GM21526 (cell line): ENCODE measurements at regions not wholly inside any gene's neighbourhood (a gene's known extent, or its start where the extent isn't known, plus 50 kb on each side); places are given as distances from the start of the nearest gene placed in this dataset.

Experiments
- ATAC-seq: cut with Tn5 transposase; IDR thresholded peaks from one replicate; pipeline ENCODE4 v1.9.1; 2021; ENCODE audit warnings: moderate library complexity; ENCODE audit not compliant: unreplicated experiment, low FRiP score

DNA sequence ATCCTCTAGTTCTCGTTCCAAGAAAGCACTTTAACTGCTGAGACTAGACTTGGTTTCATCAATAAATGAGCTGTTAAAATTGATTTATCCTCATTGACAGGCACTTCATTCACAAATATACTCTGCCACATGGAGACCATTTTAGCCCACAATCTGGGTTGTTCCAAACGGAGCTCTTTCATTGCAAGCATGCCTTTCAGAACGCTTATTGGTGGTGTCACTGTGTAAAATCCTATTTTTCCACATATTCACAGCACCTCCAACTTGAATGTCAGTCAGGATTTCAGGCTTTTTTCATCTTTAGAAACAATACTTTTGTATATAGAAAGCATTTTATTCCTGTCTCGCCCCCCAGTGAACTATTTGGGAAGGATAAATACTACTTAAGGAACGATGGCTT, 424.7 kb upstream of the NRP1 start:
- ATAC-seq = no peak

DNA sequence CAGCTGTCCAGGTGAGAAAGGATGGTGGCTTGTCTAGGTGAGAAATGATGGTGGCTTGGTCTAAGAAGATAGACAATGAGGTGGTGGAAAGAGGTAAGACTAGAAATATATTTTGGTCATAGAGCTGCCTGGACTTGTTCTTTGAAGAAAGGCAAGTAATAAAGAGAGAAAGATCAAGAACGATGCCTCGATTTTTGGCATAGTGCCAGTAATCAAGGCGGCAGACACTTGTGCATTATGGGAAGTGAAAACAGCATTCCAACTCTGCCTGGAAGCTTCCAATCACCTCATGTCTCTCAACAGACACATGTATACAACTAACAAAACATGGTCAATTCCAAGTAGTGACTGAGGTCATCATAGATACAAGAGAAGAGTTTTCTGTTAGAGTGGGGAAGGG, 423.8 kb upstream of the NRP1 start:
- ATAC-seq = no peak

DNA sequence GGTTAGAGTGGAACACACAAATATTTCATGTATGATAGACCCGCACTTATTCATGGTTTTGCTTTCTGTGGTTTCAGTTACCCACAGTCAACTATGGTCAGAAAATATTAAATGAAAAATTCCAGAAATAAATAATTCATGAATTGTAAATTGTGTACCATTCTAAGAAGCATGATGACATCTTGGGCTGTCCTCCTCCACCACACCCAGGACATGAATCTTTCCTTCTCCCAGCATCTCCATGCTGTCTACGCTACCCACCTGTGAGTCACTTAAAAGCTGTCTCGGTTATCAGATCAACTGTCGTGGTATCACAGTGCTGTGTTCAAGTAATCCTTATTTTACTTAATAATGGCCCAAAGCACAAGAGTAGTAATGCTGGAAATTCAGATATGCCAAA, 419.6 kb upstream of the NRP1 start:
- ATAC-seq = no peak

DNA sequence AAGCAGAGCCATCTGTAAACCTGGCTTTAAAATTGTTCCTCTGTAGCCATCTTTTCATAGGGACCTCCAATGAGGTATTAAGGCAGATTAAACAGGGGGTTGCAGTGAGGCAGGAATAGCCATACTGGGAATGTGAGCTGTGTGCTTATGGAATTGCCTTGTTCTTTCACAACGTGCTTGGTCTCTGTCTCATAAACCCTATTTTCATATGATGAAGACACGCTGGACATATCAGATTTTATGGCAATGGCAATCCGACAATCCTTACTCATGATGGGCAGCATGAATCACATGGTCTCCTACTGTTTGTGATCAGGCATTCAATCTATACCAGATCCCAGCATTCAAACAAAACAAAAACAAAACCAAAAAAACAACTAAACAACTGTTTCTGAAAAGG, 418.9 kb upstream of the NRP1 start:
- no peak for ATAC-seq

DNA sequence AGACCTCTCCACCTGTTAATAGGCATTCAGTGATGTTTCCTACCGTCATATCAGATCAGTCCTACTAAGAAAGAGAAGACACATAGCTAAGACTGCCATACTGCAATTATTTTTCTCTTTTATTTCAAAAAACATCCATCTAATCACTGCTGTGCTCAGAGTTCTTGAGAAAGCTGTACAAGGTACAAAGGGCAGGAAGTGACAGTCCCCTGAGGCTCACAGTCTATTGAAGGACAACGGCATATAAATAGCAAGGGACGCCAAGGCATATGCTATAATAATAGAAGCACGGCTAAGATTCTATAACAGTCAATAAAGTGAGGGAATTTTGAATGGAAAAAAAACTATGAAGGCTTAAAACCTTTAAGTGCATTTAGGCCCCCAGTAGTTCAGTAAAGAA, 415.3 kb upstream of the NRP1 start:
- no peak for ATAC-seq

DNA sequence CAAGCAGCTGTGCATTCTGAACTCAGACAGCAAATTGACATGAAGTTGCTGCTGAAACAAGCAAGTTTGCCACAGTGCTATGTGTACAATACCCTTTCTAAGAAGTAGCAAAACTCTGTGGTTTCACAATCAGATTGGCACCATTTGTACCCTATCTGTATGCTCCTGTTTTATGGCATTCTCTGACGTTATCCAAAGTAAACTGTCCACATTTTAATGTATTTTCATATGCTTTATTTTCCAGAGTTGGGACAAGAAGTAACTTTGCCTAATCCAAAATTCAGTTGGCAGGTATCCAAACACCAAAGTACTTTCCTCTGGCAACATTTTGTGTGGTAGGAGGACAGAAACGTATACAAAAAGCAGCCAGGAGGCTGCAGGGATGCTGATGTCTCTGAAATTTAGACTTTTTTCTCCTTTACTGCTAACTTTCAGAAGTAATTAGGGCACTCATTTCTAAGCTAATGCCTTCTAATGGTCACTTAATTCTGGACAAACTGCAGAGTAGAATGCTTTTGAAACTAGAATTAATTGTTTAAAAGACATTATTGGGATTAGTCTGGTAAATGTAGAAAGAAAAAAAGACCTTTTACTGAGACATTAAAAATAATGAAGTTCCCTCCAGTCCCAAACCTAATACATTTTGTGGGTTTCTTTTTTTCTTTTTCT, 414.7 kb upstream of the NRP1 start:
- ATAC-seq = no peak

DNA sequence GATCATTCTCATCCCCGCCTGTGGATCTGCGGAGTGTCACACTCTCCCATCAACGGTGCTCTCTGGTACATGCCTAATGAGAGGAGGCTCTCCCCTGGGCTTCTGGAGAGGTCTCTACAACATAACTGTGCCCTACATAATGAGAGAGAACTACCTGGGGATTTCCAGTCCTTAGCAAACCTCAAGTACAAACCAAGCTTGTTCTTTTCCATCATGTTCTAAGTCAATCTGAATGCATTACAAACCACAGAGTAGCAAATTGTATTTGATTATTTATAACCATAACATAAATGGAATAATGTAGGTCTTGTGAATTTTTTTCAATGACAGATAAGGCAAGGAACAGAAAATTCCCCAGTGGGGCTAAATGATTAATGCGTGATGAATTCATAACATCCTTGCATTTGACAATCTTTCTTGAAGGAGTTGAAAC, 412.4 kb upstream of the NRP1 start:
- no peak for ATAC-seq

DNA sequence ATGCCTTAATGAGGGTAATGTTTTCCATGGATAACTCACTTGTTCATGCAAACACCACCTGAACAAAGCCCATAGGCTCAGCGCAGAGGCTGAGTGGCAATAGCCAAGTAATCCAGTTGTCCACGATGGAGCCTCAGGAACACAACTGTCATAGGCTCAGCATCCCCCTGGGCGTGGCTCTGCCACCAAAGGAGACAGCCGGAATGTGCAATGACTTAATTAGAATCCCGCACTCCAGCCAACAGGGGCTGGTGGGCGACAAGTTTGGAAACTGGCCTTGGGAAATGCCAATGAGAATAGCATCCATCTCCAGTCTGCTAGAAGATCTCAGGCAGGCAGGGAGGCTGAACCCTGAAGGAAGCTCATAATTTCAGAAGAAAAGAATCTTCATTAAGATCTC, 411.7 kb upstream of the NRP1 start:
- ATAC-seq = no peak

DNA sequence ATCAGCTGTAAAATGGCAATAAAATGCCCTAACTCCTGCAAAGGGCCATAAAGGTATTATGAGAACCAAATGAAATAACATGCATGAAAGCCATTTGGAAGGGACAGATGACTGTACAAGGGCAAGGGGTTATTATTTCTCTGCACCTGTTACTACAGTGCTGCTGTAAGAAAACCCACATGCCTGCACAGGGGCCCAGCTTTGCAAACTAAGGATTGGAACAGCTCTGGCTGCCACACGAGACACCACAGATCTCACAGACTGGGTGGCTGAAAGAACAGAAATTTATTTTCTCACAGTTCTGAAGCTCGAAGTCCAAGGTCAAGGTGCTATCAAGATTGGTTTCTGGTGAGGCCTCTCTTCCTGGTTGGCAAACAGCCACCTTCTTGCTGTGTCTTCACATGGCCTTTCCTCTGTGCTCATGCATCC, 409.0 kb upstream of the NRP1 start:
- no peak for ATAC-seq

DNA sequence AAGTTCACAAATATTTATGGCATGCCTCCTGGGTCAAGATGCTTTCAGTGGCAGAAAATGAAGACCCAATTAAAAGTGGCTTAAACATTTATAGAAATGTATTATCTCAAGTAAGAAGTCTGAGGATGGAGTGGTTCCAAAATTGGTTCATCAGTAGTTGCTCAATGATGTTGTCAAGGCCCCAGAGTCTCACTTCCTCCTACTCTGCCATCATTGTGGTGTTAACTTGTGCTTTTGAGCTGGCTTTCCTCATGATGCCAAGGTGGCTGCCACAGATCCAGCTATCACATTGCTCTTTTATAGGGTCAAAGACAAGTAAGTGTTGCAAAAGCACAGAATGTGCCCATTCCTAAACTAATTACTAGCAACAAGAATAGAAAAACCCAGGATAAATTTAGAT, 404.6 kb upstream of the NRP1 start:
- ATAC-seq = no peak

DNA sequence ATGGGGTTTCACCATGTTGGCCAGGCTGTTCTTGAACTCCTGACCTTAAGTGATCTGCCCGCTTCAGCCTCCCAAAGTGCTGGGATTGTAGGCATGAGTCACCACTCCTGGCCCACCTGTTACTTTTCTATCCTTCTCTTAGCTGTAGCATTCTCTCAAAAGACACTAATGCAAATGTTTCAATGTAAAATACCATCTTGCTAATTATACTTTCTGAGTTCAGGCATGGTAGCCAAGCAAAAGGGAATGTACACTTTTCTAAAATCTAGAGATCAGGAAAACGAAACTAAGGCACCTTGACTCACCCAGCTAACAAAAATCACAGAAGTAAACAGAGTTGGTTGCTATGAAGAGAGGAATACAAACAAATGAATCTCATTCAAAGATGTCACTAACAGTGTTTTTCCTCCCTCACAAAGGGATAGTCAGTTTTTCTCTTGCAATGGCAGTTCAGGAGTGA, 401.0 kb upstream of the NRP1 start:
- no peak for ATAC-seq

DNA sequence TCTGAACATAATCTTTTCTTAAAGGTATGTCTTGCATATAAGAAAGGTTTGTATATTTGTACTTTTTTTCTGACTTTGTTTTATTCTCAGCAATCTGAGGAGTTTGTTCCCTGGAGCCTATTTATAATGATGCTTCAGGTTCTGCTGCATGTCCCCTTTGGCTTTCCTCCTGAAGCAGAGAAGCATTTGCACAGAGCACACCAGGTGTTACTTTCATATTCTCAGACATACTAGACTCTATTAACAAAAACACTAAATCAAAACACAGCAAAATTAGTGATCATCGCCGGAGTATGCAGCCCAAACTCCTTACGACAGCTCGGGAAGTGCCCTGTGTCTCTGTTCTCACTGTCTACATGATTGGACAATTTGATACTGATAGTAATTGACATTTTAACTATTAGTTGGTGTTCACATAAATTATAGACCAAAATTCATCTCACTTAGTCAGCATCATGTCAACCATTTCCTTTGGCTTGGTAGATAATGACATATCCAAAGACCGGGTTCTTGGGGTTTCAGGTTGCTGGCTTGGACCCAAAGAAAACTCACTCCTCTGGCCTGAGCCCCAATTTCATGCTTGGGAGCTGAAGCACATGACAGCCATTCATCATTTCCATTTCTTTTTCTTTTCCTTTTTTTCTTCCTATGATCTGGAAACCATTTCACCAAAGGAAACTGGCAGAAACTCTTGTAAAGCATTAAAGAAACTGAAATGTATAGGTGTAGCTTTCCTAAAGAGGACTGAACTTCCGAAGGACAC, 400.1 kb upstream of the NRP1 start:
- no peak for ATAC-seq

DNA sequence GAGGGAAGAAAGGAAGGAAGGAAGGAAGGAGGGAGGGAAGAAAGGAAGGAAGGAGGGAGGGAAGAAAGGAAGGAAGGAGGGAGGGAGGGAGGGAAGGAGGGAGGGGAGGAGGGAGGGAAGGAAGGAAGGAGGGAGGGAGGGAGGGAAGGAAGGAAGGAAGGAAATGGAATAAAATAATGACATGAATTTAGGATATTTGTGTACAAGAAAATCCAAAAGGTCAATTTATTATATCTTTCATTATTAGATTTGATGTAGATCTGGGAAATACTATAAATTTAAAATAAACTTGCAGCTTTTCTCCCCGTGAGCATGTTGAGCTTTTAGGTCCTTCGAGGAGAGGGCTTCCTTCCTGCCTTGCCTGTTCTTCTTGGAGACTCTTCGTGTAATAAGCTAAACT, 398.6 kb upstream of the NRP1 start:
- ATAC-seq = no peak

DNA sequence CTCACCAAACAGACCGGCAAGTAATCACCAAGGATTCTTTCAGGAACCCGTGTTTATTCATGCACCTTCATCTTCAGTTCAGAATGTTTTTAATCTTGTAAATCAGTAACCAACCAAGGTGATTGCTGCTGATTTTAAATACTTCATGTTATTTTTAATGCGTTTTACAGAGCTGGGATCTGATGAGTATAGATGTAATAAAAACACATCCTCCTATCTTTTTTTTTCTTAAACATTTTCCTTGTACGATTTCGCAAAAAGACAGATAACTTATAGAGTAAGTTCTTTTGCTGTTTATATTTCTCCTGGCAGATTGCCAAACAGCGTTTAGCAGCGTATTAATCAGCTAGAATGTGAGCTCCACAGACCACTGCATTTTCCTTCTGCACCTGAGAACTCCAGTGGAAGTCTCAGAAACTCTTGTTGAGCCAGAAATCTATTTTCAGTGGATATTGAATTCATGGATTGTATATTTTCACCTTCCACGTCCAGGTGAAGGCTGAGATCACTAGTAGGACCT, 397.8 kb upstream of the NRP1 start:
- ATAC-seq = no peak

DNA sequence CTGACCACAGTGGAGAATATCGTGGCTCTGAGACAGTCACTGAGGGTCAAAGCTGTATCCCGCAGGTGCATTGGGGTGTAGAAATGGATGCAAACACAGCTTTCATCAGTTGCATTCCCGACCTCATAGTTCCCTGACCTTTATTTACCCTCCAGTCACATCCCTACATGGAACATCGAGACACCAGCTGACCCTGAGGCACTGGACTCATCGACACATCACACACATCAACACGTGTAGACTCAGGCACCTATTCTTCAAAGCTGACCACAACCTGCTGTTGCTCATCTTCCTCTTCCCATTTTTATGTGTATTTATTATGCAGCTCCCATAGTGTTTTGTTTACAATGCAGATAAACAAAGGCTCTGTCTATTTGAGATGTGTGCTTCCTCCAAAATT, 396.9 kb upstream of the NRP1 start:
- ATAC-seq = no peak

DNA sequence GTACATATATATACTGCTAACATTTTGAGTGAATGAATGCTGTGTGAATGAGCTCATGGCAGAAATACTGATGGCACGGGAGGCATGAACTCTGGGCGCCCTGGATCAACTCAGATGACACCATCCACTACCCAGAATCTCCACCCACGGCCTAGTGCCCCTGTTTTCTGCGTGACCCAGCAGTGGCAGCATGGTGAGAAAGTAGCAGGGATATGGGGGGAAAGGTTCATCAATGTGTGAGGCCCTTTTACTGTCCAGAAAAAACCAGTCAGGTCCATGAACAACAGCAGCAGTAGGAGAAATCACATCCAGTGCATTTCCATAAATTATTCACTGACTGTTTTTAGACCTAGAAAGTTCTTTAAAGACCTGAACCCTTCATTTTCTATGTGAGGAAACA, 391.0 kb upstream of the NRP1 start:
- no peak for ATAC-seq

DNA sequence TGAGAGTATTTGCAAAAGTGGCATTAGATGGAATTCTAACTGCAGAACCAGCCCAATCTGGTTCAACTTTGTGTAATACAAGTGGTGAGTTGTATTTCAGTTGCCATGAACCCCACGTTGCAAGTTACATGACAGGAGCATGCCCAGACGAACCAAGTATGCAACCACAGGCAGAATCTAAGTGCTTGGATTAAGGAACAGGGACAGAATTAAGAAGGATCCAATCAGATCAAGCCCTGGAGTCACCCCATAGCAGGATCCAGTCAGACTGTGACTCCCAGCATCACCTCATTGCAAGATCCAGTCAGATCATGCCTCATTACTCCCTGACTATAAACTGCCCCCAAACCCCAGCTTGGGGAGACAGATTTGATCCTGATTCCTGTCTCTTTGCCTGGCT, 388.7 kb upstream of the NRP1 start:
- ATAC-seq = no peak

DNA sequence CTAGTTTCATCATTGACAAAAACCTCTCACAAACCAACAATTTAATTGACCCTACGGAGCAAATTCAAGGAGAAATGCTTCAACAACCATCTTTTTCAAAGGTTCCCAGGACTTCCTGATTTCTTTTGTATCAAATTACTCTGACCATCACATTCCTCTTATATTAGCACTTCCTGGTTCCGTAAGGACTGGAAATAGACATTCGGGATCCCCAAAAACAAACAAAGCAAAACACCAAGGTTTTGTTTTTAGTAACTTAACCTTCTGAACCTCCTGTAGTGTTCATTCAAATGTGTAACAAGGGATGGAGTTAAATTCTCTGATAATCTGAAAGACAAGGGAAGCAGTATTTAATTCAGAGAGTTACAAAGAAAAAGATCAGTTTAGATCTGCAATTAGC, 387.6 kb upstream of the NRP1 start:
- ATAC-seq = no peak

DNA sequence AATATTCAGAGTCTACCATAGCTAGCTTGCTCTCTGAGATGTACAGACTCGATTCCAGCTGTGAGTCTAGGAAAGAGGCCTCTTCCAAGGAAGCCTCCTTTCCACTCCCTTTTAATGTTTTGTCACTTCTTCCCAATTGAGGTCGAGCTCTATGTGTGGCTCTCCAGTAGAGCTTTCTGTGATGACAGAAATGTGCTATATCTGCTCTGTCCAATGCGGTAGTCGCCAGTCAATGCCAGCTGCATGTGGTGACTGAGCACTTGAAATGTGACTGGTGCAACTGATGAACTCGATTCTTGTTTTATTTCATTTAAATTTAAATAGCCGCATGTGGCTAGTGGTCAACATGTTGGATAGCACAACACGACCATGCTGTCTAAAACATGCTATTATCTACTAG, 387.0 kb upstream of the NRP1 start:
- ATAC-seq = no peak

DNA sequence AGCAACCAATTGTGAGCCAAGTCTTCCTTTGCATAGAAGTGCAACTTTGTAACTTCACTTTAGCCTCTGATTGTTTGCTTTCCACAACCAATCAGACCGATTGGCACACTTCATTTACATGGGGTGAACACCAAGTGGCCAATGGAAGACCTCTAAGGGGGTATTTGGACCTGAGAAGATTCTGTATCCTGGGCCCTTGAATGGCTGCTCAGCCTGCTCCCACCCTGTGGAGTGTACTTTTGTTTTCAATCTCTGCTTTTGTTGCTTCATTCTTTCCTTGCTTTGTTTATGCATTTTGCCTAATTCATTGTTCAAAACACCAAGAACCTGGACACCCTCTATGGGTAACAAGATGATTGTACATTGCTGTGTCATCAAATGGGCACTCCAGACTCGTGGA, 385.7 kb upstream of the NRP1 start:
- no peak for ATAC-seq

DNA sequence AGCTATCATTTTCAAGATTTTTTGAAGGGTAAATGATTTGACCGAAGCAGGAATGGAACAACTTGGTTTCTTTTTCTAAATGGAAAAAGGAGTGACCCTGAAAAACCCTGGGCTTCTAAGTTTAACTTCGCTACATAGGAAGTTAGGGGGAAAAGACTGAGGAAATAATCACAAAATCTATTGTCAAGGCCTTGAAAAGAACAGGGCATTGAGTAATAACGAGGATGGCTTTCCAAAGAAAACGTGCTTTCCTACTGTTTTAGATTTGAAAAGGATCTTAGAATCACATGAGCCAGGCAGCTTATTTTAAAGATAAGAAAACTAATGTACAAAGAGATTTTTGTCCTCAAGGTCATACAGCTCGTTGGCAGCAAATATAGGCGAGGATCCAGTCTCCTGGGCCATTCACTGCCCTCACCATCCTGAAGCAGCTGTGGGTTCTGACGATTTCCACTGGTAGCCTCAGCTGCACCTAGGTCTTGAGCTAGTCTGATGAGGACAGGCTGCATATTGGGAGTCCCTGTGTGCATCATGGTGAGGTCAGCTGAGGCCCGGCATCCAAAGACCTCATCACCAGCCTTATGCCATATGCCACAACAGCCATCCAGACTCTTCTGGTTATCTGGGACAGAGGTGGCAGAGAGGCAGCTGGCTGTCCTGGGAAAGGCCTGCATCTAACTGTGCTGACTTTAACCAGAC, 384.7 kb upstream of the NRP1 start:
- no peak for ATAC-seq
